ENCODE measurements at regions not wholly inside any gene's neighbourhood (a gene's known extent, or its start where the extent isn't known, plus 50 kb on each side); places are given as distances from the start of the nearest gene placed in this dataset.

DNA sequence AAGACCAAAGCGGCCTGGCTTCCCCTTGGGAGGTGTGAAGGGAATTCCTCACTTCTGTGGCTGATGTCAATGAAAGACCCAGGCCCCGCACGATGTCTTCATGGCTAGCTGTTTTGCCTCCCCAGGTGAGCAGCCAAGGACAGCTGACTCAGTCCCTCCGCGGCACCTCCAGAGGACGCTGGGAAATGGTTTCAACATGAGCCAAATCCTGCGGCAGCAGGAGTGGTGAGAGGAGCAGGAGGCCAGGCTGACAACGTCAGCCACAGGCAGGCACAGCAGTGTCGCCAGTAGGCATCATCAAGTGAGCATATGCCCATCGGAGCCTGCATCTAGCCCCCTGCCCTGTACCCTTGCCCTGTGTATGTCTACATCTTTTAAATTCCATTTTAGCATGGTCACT is 156.4 kb upstream of the RAB6C start:
- Mint-ChIP-seq H3K4me1 (peaks cover 12% of the 10 kb centered on the region), H3K9me3 (no peaks in the 10 kb centered on the region), H3K27ac (no peak overlapping the region), H3K36me3 (no peaks in the 10 kb centered on the region), H3K4me3 (no peak overlapping the region), H3K27me3 (ENCODE audit: low read depth) (no peaks in the 10 kb centered on the region)
- CTCF ChIA-PET: no interaction called here
- no peak for TF ChIP-seq FOXJ3 (CRISPR knock-in tag; IDR thresholded peaks at IDR 0.05; ENCODE audit: borderline replicate concordance)
- TF ChIP-seq ZNF423 (CRISPR knock-in tag; IDR thresholded peaks at IDR 0.05): no peak
- TF ChIP-seq TEAD1 (CRISPR knock-in tag; IDR thresholded peaks at IDR 0.05): no peak
- TF ChIP-seq, protein P1, sequence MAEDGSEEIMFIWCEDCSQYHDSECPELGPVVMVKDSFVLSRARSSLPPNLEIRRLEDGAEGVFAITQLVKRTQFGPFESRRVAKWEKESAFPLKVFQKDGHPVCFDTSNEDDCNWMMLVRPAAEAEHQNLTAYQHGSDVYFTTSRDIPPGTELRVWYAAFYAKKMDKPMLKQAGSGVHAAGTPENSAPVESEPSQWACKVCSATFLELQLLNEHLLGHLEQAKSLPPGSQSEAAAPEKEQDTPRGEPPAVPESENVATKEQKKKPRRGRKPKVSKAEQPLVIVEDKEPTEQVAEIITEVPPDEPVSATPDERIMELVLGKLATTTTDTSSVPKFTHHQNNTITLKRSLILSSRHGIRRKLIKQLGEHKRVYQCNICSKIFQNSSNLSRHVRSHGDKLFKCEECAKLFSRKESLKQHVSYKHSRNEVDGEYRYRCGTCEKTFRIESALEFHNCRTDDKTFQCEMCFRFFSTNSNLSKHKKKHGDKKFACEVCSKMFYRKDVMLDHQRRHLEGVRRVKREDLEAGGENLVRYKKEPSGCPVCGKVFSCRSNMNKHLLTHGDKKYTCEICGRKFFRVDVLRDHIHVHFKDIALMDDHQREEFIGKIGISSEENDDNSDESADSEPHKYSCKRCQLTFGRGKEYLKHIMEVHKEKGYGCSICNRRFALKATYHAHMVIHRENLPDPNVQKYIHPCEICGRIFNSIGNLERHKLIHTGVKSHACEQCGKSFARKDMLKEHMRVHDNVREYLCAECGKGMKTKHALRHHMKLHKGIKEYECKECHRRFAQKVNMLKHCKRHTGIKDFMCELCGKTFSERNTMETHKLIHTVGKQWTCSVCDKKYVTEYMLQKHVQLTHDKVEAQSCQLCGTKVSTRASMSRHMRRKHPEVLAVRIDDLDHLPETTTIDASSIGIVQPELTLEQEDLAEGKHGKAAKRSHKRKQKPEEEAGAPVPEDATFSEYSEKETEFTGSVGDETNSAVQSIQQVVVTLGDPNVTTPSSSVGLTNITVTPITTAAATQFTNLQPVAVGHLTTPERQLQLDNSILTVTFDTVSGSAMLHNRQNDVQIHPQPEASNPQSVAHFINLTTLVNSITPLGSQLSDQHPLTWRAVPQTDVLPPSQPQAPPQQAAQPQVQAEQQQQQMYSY (CRISPR knock-in tag; IDR thresholded peaks at IDR 0.05): no peak
- TF ChIP-seq NFATC4 (CRISPR knock-in tag; IDR thresholded peaks at IDR 0.05): no peak
- no peak for TF ChIP-seq ZNF138 (CRISPR knock-in tag; conservative IDR thresholded peaks at IDR 0.05)
- TF ChIP-seq, protein P2, sequence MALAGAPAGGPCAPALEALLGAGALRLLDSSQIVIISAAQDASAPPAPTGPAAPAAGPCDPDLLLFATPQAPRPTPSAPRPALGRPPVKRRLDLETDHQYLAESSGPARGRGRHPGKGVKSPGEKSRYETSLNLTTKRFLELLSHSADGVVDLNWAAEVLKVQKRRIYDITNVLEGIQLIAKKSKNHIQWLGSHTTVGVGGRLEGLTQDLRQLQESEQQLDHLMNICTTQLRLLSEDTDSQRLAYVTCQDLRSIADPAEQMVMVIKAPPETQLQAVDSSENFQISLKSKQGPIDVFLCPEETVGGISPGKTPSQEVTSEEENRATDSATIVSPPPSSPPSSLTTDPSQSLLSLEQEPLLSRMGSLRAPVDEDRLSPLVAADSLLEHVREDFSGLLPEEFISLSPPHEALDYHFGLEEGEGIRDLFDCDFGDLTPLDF (CRISPR knock-in tag; IDR thresholded peaks at IDR 0.05): no peak
- TF ChIP-seq, protein P3, sequence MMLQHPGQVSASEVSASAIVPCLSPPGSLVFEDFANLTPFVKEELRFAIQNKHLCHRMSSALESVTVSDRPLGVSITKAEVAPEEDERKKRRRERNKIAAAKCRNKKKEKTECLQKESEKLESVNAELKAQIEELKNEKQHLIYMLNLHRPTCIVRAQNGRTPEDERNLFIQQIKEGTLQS (CRISPR knock-in tag; conservative IDR thresholded peaks at IDR 0.05): no peak
- TF ChIP-seq ZNF219 (CRISPR knock-in tag; IDR thresholded peaks at IDR 0.05; ENCODE audit: borderline replicate concordance): no peak
- no peak for DNase-seq (ENCODE audit: low spot score)
- POLR2A ChIA-PET: no interaction called here
- ATAC-seq: no peak

DNA sequence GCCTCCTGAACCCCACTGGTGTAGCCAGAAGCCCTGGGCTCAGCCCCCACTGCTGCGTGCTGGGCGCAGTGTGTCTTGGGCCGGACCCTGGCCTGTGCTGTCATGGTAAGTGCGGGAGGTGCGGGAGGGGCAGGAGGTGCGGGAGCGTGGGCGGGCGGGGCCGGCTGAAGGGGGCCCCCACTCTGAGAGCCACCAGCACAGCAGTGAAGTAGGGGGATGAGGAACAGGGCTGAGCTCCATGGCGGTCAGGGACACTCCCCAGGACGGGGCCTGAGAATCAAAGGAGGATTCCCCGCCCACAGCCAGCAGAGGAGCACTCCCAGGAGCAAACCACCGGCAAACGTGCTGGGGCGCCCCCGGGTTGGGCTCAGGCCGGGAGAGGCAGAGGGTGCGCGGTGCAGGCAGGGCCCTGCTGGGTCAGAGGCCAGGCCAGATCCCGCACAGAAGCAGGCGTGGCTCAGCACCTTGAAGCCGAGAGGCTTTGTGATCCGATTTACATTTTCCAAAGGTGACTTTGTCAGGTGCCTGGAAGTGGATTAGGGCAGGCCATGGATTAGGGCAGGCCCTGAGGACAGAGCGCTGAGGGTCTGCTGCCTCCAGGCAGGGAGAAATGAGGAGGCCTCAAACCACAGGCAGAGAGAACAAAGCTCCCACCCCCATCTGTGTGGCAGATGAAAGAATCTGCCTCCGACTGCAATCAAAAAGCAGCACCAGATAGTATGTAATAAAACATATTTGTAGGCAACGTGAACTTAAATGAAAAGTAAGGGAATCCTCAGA is 152.0 kb upstream of the RAB6C start:
- peaks cover 13% of the 10 kb centered on the region for H3K4me1 Mint-ChIP-seq
- DNase-seq (ENCODE audit: low spot score) (peak; percentile 79), ATAC-seq (peak; percentile 98)
- H3K4me3 Mint-ChIP-seq: no peak overlapping the region
- H3K36me3 Mint-ChIP-seq: peaks cover 19% of the 10 kb centered on the region
- peak overlapping the region; percentile 54; the same call in 1 of the 2 replicates for H3K27ac Mint-ChIP-seq
- H3K9me3 Mint-ChIP-seq: peaks cover 25% of the 10 kb centered on the region
- H3K27me3 Mint-ChIP-seq (ENCODE audit: low read depth): no peaks in the 10 kb centered on the region; the same call in 1 of the 2 replicates
- CTCF ChIA-PET: interaction anchor here (0.5 to 1.4 kb wide), 5 partner anchors 32 to 1073 kb away, joined by 3 to 5 read pairs (median 4); no protein-coding TSS in a partner anchor
- POLR2A ChIA-PET: no interaction called here
- peak; percentile 91; the same call in 1 of the 2 replicates for TF ChIP-seq ZNF263 (CRISPR knock-in tag; IDR thresholded peaks at IDR 0.05; ENCODE audit: low read depth)
- TF ChIP-seq NR3C1 (CRISPR knock-in tag; conservative IDR thresholded peaks at IDR 0.05; ENCODE audit: low read depth): 0 out of 2 replicates have a peak, but pooled peaks have one; percentile 38
- TF ChIP-seq, protein P4, sequence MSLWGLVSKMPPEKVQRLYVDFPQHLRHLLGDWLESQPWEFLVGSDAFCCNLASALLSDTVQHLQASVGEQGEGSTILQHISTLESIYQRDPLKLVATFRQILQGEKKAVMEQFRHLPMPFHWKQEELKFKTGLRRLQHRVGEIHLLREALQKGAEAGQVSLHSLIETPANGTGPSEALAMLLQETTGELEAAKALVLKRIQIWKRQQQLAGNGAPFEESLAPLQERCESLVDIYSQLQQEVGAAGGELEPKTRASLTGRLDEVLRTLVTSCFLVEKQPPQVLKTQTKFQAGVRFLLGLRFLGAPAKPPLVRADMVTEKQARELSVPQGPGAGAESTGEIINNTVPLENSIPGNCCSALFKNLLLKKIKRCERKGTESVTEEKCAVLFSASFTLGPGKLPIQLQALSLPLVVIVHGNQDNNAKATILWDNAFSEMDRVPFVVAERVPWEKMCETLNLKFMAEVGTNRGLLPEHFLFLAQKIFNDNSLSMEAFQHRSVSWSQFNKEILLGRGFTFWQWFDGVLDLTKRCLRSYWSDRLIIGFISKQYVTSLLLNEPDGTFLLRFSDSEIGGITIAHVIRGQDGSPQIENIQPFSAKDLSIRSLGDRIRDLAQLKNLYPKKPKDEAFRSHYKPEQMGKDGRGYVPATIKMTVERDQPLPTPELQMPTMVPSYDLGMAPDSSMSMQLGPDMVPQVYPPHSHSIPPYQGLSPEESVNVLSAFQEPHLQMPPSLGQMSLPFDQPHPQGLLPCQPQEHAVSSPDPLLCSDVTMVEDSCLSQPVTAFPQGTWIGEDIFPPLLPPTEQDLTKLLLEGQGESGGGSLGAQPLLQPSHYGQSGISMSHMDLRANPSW (CRISPR knock-in tag; conservative IDR thresholded peaks at IDR 0.05; ENCODE audit: low read depth): no peak
- TF ChIP-seq ZNF423 (CRISPR knock-in tag; IDR thresholded peaks at IDR 0.05): peak; percentile 82
- TF ChIP-seq, protein P5, sequence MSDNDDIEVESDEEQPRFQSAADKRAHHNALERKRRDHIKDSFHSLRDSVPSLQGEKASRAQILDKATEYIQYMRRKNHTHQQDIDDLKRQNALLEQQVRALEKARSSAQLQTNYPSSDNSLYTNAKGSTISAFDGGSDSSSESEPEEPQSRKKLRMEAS (CRISPR knock-in tag; IDR thresholded peaks at IDR 0.05): peak; percentile 41
- TF ChIP-seq KAT7 (CRISPR knock-in tag; IDR thresholded peaks at IDR 0.05; ENCODE audit: borderline replicate concordance): no peak
- 0 out of 2 replicates have a peak, but pooled peaks have one; percentile 37 for TF ChIP-seq ZBTB21 (CRISPR knock-in tag; IDR thresholded peaks at IDR 0.05; ENCODE audit: borderline replicate concordance)
- TF ChIP-seq, protein P6, sequence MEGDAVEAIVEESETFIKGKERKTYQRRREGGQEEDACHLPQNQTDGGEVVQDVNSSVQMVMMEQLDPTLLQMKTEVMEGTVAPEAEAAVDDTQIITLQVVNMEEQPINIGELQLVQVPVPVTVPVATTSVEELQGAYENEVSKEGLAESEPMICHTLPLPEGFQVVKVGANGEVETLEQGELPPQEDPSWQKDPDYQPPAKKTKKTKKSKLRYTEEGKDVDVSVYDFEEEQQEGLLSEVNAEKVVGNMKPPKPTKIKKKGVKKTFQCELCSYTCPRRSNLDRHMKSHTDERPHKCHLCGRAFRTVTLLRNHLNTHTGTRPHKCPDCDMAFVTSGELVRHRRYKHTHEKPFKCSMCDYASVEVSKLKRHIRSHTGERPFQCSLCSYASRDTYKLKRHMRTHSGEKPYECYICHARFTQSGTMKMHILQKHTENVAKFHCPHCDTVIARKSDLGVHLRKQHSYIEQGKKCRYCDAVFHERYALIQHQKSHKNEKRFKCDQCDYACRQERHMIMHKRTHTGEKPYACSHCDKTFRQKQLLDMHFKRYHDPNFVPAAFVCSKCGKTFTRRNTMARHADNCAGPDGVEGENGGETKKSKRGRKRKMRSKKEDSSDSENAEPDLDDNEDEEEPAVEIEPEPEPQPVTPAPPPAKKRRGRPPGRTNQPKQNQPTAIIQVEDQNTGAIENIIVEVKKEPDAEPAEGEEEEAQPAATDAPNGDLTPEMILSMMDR (IDR thresholded peaks at IDR 0.05): no peak
- 0 out of 2 replicates have a peak, but pooled peaks have one; percentile 16 for TF ChIP-seq SP1 (CRISPR knock-in tag; conservative IDR thresholded peaks at IDR 0.05)
- TF ChIP-seq TP53 (CRISPR knock-in tag; IDR thresholded peaks at IDR 0.05): 0 out of 2 replicates have a peak, but pooled peaks have one; percentile 29
- 0 out of 2 replicates have a peak, but pooled peaks have one; percentile 34 for TF ChIP-seq CBFB (CRISPR knock-in tag; IDR thresholded peaks at IDR 0.05; ENCODE audit: low read depth)
